Mesodermal cell (in vitro differentiated cells): ENCODE measurements at regions not wholly inside any gene's neighbourhood (a gene's known extent, or its start where the extent isn't known, plus 50 kb on each side); places are given as distances from the start of the nearest gene placed in this dataset.
"Not testable (repeated sequence)": the region's sequence is repeated elsewhere in the genome, so short reads cannot be mapped to it uniquely, and the experiment has no call there.

Source experiments
- H3K27ac ChIP-seq: 2 replicates; pipeline ENCODE4 v1.7.0; 2013; ENCODE audit warnings: mild to moderate bottlenecking, low read depth, low read length, moderate library complexity; ENCODE audit not compliant: severe bottlenecking
- H3K36me3 ChIP-seq: 2 replicates; pipeline ENCODE4 v1.7.1; 2013; ENCODE audit warnings: mild to moderate bottlenecking, low read length, moderate library complexity; ENCODE audit not compliant: control insufficient read depth, insufficient read depth
- H3K4me1 ChIP-seq: one replicate; pipeline ENCODE4 v1.7.1; 2013; ENCODE audit warnings: mild to moderate bottlenecking, low read length; ENCODE audit not compliant: insufficient read depth, control insufficient read depth, poor library complexity, severe bottlenecking
- H3K4me3 ChIP-seq: 2 replicates; pipeline ENCODE4 v1.7.0; 2013; ENCODE audit warnings: low read length, control low read depth, mild to moderate bottlenecking; ENCODE audit not compliant: insufficient read depth, poor library complexity, severe bottlenecking; ENCODE audit errors: extremely low read depth
- H3K9me3 ChIP-seq: 2 replicates; pipeline ENCODE4 v1.7.1; 2013; ENCODE audit warnings: mild to moderate bottlenecking, low read length, moderate library complexity; ENCODE audit not compliant: control insufficient read depth
- WGBS, 2 experiments: methylation state at CpG; one replicate each; pipeline ENCODE4 v1.1.5; 2013; ENCODE audit warnings: missing lambda C conversion rate in 2 of 2; ENCODE audit not compliant: insufficient coverage in 2 of 2; 5-methylcytosine and 5-hydroxymethylcytosine counted together

DNA sequence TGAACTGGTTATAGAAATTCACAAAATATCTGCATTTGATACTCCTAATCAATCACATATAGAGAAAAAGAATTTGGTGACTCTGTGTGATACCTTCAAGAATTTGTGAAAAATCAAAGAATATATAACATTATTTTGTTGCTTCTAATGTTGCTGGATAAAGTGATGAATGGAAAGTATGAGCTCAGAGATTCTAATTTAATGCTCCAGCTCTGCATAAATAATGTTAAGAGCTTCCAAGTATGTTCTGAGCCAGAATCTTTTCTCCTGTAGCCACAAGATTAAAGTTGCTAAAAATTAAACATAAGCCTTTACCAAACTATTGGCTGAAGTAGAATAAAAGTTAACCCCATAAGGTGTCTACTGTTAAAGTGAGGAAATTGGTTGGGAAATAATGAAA is 294.7 kb upstream of the CT83 start:
- Histone ChIP-seq H3K4me3 (no peak overlapping the region), H3K4me1 (no peaks in the 10 kb centered on the region), H3K9me3 (no peaks in the 10 kb centered on the region), H3K27ac (no peak overlapping the region), H3K36me3 (no peaks in the 10 kb centered on the region)

DNA sequence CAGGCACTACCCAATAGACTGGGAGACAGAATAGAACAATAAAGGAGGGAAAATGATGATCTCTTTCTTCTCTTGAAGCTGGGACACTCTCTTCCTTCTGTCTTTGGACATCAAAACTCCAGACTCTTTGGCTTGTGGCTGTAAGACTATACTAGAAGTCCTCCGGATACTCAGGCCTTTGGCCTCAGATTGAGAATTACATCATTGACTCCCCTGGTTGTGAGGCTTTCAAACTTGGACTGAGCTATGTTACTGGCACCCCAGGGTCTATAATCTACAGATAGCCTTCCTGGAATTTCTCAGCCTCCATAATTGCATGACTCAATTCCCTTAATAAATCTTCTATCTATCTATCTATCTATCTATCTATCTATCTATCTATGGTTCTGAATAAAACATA is 294.2 kb upstream of the CT83 start:
- H3K36me3 ChIP-seq = no peaks in the 10 kb centered on the region
- H3K27ac ChIP-seq = no peak overlapping the region
- no peaks in the 10 kb centered on the region for H3K4me1 ChIP-seq
- WGBS, 2 experiments = no CpG with 5 or more reads among the region's 1 CpG
- no peak overlapping the region for H3K4me3 ChIP-seq
- H3K9me3 ChIP-seq = no peaks in the 10 kb centered on the region

DNA sequence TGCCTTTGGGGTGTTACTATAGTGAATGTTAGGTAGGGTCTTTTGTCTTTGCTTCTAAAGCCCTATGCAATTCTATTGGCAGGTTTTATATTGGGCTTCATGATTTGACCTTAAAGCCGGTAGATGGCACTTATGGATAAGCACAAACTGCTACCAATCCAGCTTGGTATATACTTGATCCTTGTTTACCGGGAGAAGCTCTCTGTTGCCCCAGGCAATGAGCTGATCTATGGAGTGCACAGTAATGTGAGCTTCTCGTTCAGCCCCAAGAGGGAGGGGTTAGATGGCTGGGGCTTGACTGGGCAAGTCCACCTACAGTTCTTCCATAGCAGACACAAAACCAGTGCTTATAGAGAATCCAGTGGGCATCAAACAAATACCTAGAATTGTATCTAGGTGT is 287.2 kb upstream of the CT83 start:
- WGBS, 2 experiments = no CpG with 5 or more reads among the region's 3 CpGs
- Histone ChIP-seq H3K4me3 (no peak overlapping the region), H3K36me3 (no peaks in the 10 kb centered on the region), H3K4me1 (no peaks in the 10 kb centered on the region), H3K27ac (no peak overlapping the region), H3K9me3 (no peaks in the 10 kb centered on the region)

DNA sequence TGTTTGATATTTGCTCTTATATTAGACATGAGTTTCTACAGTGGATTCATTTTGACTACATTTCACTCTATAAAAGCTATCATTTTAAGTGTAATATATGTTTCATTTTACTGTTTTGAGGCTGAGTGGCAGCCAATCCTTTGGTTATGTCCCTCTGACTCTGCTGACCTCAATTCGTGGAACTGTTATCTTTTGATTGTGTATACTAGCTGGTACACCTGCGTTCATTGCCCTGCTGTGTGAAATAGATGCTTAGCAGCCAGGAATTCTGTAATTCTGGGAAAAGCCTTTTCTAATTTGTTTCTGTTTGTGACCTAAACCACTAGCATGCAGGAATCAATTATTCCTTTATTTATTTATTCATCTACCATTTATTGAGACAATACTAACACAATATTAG is 269.4 kb upstream of the CT83 start:
- Histone ChIP-seq H3K4me3 (no peak overlapping the region), H3K9me3 (no peaks in the 10 kb centered on the region), H3K36me3 (no peaks in the 10 kb centered on the region), H3K27ac (no peak overlapping the region), H3K4me1 (no peaks in the 10 kb centered on the region)
- WGBS, 2 experiments = no CpG with 5 or more reads among the region's 2 CpGs

DNA sequence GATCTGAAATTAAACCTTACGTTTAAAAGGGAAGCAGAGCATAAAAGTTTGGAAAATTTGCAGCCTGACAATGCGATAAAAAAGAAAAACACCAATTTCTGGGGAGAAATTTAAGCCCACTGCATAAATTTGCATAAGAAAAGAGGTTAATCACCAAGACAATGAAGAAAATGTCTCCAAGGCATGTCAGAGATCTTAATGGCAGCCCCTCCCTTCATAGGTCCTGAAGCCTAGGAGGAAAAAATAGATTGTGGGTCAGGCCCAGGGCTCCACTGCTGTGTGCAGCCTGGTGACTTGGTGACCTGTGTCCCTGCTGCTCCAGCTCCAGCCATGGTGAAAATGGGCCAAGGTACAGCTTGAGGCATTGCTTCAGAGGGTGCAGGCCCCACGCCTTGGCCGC is 264.0 kb upstream of the CT83 start:
- no peaks in the 10 kb centered on the region for H3K36me3 ChIP-seq
- H3K9me3 ChIP-seq = no peaks in the 10 kb centered on the region
- no peak overlapping the region for H3K27ac ChIP-seq
- H3K4me1 ChIP-seq = no peaks in the 10 kb centered on the region
- 71 to 100% methylated on average over 1 of the region's 4 CpGs for WGBS, 2 experiments
- H3K4me3 ChIP-seq = no peak overlapping the region

DNA sequence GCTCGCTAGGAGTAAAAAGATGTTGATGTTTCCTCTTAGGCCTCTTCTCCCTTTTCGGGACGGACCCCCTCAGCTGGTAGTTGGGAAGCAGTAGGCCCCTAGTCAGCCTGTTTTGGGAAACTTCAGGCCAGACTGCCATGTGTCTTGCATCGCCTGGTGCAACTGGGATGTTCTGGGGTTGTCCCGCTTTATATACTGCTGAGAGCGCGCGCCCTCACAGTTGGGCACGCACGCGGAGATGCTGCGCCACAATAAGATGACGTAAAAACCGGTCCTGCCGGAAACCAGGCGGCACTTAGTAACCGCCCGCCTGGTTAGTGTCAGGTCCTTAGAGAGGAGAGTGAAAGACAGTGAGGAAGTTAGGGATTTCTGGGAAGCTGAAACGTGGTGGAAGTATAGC is 231.3 kb upstream of the CT83 start:
- Histone ChIP-seq H3K4me1 (no peaks in the 10 kb centered on the region), H3K4me3 (no peak overlapping the region), H3K36me3 (no peaks in the 10 kb centered on the region), H3K27ac (no peak overlapping the region), H3K9me3 (no peaks in the 10 kb centered on the region)
- WGBS, 2 experiments = 77 to 100% methylated on average over 3 to 9 of the region's 19 CpGs

DNA sequence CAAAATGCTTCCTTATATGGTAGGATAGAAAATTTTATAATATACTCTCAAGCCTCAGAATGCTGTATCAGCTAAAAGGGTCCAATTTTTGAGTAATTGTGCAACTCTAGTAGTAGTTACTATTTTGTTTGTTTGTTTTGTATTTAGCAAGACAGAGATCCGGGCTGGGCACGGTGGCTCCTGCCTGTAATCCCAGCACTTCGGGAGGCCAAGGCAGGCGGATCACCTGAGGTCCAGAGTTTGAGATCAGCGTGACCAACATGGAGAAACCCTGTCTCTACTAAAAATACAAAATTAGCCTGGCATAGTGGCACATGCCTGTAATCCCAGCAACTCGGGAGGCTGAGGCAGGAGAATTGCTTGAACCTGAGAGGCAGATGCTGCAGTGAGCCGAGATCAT is 216.8 kb upstream of the CT83 start:
- H3K27ac ChIP-seq, H3K4me1 ChIP-seq, H3K9me3 ChIP-seq, H3K4me3 ChIP-seq, H3K36me3 ChIP-seq: not testable (repeated sequence)
- no CpG with 5 or more reads among the region's 7 CpGs for WGBS, 2 experiments

DNA sequence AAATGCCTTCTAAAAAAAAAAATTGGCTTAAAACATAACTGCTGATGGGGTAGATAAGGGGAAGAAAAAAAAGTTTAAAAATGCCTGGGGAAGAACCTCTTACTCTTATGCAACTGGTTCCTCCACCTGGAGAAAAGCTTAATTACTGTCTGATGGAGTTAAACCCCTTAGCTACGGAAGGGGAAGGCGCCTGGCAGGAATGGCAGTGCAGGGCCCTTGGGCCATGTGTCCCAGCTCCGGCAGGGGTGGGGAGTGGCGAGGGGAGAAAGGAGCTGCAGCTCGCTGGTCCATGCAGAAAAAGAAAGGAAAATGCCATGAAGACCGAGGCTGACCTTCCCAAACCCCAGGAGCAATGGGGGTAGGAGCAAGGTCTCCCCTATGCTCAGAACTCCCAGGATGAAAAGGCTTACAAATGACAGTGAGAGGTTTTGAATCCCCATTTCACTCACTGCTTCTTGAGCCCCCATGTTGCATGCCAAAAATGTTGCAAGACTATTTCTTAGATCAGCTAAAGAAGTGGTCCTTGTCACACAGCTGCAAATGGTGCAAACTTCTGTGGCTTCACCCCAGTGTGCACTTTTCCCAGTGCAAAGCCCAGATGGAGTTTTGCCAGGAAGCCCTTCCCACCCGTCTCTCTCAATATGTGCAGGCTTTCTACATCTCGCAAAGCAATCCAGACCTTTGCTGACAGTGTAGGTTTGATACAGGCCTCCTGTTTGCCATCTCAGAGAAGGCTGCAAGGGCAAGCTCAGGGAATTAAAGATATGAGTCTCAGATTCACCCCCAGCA is 204.8 kb upstream of the CT83 start:
- H3K9me3 ChIP-seq = no peaks in the 10 kb centered on the region
- H3K4me1 ChIP-seq = no peaks in the 10 kb centered on the region
- H3K36me3 ChIP-seq = no peaks in the 10 kb centered on the region
- 89 to 100% methylated on average over 2 to 6 of the region's 8 CpGs for WGBS, 2 experiments
- H3K27ac ChIP-seq = no peak overlapping the region
- no peak overlapping the region for H3K4me3 ChIP-seq

DNA sequence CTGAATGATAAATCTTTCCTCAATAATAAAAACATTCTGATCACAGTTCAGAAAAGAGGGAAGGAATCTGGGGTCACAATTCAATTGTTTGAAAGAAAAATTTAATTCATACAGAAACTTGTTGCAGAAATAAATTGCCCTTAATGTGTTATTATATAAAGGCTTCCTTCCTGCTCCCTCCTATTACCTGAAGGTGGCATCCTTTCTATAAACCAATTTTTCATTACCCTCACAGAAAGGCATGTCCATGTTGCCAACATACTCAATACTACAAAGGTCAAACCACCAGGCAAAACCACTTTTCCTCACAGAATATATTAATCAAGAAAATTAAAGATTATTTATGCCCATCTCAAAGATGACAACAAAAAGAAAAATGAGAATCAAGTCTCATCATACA is 194.3 kb upstream of the CT83 start:
- Histone ChIP-seq H3K9me3 (no peaks in the 10 kb centered on the region), H3K4me3 (no peak overlapping the region), H3K36me3 (no peaks in the 10 kb centered on the region), H3K27ac (no peak overlapping the region), H3K4me1 (no peaks in the 10 kb centered on the region)

DNA sequence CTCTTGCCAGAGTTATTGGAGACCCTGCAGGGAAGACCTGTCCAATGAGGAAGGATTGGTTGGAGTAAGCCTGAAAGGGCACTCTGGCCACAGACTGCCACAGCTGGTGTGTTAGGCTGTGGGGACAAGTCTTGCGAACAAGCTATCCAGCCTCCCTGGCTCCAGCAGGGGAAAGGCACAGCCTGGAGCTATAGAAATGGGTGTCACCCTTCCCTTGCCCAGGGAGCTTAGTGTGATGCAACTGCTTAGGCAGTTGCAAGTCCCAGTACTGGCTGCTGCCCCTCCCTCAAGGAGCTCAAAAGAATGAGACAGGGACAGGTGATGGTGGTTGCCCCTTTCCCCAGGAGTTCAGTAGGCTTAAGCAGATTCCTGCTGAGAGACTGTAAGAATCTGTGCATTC is 165.7 kb upstream of the CT83 start:
- Histone ChIP-seq H3K4me3 (no peak overlapping the region), H3K27ac (no peak overlapping the region), H3K4me1 (no peaks in the 10 kb centered on the region), H3K9me3 (no peaks in the 10 kb centered on the region), H3K36me3 (no peaks in the 10 kb centered on the region)
- no CpG with 5 or more reads among the region's 1 CpG for WGBS, 2 experiments

DNA sequence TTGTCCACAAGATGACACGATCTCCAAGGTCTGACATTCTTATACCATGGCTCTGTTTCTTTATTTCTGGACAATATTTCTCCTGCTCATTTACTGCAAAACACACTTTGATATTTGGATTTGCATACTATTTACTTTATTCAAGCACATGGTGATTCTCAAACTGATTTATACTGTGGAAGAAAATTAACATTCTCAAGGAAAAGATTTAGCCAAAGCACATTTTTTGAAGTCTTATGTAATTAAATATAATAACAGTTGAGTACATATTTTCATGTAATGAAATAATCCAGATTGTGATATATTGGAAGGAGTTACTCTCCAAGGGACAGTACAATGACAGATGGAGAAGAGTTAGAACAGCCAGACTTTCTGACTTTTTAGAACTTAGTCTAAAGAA is 155.8 kb upstream of the CT83 start:
- H3K4me1 ChIP-seq = no peaks in the 10 kb centered on the region
- H3K27ac ChIP-seq = no peak overlapping the region
- H3K4me3 ChIP-seq = no peak overlapping the region
- H3K9me3 ChIP-seq = no peaks in the 10 kb centered on the region
- WGBS, 2 experiments = 86% methylated on average over 1 of the region's 1 CpG; no CpG with 5 or more reads in 1 of the 2 experiments
- H3K36me3 ChIP-seq = no peaks in the 10 kb centered on the region
